ENCODE measurements at regions not wholly inside any gene's neighbourhood (a gene's known extent, or its start where the extent isn't known, plus 50 kb on each side); places are given as distances from the start of the nearest gene placed in this dataset.
"Not testable (repeated sequence)": the region's sequence is repeated elsewhere in the genome, so short reads cannot be mapped to it uniquely, and the experiment has no call there.

DNA sequence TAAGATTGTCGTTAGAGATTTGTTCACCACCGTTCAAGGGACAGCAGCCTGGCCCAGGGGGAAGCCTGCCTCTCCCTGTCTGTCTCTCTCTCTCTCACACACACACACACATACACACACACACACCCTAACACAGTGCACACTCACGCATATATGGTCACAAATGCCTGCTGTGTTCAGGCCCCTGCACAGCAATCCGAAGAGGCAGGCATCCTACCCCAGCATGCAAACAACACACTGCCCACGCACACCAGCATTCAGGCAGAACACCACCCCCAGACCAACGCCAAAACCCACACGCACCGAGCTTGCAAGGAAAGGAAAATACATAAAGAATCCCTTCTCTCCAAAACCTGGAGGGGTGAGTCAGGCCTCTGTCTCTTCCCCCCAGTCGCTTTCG, 111.6 kb upstream of the FOXD4L5 start:
- not testable (repeated sequence) for DNase-seq (ENCODE audit: low spot score)

DNA sequence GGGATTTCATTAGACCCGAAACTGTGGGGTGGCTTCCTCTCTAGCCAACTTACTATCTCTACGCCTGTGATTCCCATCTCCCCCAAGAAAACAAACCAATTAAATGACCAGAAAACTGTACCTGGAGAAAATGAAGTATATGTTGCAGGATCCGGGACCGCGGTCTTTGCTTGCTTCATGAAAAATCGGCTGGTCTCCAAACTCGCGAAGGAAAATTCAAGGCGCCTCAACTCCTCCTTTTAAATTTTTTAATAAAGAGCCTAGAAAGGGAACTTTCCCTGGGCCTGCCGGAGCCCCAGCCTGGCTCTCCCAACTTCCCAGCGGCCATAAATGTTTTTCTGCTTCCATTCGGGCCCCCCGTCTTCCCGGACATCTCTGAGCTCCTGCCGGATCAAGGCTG, 110.8 kb upstream of the FOXD4L5 start:
- DNase-seq (ENCODE audit: low spot score): not testable (repeated sequence)

DNA sequence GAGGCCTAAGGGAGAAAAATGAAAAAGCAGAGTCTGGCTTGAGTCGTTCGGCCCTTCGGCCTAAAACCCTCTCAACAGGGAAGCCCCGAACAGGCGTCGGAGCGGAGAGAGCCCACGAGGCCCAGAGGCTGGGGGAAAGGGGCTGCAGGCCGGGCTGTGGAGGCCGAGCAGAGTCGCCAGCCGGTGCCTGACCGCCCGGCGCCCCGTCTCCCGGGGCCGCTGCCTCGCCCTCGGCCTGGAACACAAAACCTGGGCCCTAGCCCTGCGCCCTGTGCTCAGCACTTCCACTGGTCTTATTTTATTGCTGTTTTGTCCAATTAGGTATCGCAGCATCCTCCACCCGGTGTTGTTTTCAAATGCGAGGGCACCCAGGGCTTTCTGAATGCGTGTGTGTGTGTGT, 110.1 kb upstream of the FOXD4L5 start:
- not testable (repeated sequence) for DNase-seq (ENCODE audit: low spot score)

DNA sequence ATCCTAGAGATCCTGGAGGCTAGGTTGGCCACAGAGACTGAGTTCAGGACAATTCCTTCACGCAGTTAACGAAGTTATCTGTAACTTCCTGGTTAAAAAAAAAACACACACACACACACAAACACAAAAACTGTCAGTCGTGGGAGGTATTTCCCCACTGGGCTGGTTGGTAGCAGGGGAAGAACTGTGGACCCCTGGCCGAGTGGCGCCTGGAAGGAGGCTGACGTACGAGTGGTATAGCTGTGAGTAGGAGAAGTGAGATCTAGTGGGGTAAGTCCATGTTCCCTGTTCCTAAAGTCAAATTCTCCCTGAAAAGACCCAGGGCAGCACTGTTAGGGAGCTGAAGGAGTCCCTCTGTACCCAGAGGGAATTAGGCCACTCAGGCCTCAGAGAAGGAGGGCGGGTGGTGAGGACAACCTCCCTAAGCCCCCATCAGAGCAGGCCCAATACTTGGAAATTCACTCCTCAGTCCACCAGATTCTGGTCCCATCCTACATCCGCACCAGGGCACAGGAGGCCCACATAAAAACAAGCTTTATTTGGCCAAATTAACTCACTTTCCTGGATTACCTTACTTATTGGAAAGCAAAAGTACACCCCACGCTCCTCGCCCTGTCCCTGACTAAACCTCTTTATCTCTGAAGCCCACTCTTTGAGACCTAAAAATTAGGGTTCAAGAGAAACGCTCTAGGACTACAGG, 108.3 kb upstream of the FOXD4L5 start:
- not testable (repeated sequence) for DNase-seq (ENCODE audit: low spot score)

DNA sequence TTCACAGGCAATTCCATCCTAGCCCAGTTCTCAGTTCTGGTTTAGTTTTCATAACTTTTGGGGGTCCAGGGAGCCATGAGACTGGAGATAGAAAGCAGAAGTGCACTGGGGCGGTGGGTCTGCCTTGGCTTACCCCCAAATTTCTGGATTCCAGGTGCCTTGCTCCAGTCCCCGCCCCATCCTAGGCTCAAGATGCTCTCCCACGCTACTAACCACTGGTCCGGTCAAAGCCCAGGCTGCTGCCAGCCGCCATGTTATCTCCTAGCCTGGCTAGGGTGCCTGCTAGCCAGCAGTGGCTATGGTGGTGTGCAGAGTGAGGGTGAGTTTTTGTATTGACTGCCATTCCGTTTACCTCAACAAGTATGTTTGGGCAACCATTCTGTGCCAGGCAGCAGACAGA, 107.6 kb upstream of the FOXD4L5 start:
- not testable (repeated sequence) for DNase-seq (ENCODE audit: low spot score)

DNA sequence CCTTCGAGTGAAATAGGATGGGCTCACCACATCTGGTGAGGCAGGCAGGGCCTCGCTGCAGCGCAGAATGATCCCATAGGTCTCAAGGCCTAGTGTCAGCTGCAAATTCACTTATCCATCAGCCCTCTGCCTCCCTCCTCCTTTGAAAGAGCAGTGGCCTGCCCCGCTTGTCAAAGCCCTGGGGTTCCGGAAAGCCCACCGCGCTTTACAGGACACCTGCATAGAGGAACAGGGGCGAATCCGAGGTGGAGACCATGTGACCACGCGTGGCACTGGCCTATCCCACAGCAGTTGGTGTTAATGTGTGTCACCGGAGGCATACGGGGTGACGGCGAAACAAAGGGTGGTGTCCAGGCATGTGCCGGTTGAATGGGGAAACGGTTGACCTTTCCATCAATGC, 104.7 kb upstream of the FOXD4L5 start:
- DNase-seq (ENCODE audit: low spot score): not testable (repeated sequence)

DNA sequence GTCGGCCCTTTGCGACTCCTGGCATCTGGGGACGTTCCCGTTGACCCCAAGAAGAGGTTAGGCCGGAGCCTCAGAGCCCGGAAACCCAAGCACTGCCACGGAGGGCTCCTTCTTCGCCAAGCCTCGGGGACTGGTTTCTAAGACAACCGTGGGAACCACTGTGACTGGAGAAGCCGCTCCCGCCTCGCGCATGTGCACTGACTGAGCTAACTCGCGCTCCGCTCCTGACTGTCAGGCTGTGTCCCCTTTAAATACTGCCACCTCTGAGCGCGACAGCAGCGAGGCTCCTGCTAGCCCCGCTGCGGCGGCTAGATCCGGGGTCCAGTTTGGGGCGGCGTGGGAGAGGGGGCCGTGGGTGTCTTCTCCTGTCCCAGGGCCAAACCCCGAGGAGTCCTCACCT, 104.2 kb upstream of the FOXD4L5 start:
- not testable (repeated sequence) for DNase-seq (ENCODE audit: low spot score)

DNA sequence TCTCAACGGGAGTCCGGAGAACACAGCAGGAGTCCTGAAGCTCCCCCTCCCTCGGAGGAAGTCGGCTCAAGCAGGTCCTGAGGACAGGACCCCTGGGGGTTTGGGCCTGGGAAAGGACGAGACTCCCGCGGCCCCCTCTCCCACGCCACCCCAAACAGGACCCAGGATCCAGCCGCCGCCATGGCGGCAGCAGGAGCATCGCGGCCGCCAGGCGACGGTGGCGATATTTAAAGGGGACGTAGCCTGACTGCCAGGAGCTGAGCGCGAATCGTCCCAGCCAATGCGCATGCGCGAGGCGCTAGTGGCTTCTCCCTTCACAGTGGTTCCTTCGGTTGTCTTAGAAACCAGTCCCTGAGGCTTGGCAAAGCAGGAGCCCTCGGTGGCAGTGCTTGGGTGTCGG, 101.7 kb upstream of the FOXD4L5 start:
- peak; percentile 91 for DNase-seq (ENCODE audit: low spot score)

DNA sequence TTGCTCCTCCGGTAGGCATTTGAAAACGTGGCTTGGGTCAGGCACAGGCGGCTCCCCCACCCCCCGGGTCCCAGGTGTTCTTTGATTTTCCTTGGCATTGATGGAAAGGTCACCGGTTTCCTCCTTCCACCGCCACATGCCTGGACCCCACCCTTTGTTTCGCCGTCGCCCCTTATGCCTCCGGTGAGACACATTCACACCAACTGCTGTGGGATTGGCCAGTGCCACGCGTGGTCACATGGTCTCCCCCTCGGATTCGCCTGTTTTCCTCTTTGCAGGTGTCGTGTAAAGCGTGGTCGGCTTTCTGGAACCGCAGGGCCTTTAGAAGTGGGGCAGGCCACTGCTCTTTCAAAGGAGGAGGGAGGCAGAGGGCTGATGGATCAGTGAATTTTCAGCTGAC, 101.2 kb upstream of the FOXD4L5 start:
- DNase-seq (ENCODE audit: low spot score): peak; percentile 45

DNA sequence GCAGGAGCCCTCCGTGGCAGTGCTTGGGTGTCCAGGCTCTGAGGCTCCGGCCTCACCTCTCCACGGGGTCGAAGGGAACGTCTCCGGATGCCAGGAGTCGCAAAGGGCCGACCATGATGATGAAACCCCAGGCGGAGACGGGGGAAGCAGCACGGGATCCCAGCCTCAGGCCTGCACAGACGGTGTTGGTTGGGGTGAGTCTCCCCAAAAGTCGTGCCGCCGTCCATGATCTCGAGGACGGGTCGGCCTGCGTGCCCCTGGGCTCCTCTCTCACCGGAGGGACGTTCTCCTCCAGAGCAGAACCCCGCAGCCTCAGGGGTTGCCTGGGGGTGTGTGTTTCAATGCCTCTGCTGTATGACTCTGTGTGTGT, 100.6 kb upstream of the FOXD4L5 start:
- not testable (repeated sequence) for DNase-seq (ENCODE audit: low spot score)

DNA sequence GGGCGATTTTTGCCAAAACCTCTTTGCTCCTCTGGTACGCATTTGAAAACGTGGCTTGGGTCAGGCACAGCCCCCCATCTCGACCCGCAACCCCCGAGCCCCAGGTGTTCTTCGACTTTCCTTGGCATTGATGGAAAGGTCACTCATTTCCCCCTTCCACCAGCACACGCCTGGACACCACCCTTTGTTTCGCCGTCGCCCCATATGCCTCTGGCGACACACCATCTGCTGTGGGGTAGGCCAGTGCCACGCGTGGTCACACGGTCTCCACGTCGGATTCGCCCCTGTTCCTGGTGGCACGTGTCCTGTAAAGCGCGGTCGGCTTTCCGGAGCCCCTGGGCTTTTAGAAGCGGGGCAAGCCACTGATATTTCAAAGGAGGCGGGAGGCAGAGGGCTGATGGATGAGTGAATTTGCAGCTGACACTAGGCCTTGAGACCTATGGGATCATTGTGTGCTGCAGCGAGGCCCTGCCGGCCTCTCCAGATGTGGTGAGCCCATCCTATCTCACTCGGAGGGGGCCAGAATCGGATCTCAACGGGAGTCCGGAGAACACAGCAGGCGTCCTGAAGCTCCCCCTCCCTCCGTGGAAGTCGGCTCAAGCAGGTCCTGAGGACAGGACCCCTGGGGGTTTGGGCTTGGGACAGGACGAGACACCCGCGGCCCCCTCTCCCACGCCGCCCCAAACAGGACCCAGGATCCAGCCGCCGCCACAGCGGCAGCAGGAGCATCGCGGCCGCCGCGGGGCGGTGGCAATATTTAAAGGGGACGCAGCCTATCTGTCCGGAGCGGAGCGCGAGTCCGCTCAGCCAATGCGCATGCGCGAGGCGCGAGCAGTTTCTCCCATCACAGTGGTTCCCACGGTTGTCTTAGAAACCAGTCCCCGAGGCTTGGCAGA, 100.0 kb upstream of the FOXD4L5 start:
- DNase-seq (ENCODE audit: low spot score): peak; percentile 87

DNA sequence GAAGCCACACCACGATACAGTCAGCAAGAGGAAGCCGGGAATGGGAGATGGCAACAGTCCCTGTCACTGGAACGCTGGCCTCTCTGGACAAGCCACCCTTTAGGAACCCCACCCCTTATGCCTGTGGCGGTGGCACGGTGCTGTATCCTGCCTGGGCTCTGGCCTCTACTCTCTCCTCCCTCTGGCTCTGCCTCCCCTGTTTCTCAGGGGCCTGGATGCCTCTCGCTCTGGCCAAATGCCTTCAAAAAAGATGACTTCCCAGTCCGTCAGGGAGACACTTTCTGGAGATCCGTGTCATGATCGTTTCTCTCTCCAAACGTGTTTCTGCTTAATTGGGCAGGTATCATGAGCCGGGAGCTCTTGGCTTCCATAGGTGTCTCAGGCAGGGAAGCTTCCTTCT, 99.1 kb upstream of the FOXD4L5 start:
- DNase-seq (ENCODE audit: low spot score): not testable (repeated sequence)

DNA sequence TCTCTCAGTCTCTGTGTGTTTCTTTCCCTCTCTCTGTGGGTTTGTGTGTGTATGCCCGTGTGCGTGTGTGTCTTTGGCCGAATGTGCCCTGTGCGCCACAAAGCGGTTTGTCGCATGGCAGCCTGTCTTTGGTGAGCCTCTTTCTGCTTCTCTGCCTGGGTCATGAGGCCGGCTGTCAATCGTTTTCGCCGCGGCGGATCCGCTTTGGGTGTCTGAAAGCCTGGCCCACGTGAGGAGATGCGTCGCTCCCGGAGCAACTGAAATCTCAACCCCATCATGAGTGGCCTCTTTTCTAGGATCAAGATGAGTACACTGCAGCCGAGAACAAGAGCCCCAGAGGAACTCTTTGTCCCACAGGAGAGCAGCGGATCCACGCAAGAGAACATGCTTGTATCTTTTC, 98.6 kb upstream of the FOXD4L5 start:
- not testable (repeated sequence) for DNase-seq (ENCODE audit: low spot score)

DNA sequence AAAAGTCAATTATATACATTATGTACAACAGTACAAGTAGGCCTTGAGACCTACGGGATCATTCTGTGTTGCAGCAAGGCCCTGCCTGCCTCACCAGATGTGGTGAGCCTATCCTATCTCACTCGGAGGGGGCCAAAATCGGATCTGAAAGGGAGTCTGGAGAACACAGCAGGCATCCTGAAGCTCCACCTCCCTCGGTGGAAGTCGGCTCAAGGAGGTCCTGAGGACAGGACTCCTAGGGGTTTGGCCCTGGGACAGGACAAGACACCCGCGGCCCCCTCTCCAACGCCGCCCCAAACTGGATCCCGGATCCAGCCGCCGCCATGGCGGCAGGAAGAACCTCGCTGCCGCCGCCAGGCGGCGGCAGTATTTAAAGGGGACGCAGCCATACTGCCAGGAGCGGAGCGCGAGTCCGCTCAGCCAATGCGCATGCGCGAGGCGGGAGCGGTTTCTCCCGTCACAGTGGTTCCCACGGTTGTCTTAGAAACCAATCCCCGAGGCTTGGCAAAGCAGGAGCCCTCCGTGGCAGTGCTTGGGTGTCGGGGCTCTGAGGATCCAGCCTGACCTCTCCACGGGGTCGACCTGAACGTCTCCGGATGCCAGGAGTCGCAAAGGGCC, 97.8 kb upstream of the FOXD4L5 start:
- peak; percentile 70 for DNase-seq (ENCODE audit: low spot score)
